ENCODE measurements at regions not wholly inside any gene's neighbourhood (a gene's known extent, or its start where the extent isn't known, plus 50 kb on each side); places are given as distances from the start of the nearest gene placed in this dataset.
A peak's percentile ranks its signal among the peaks of the same experiment; 100 is the strongest.
"Not testable (repeated sequence)": the region's sequence is repeated elsewhere in the genome, so short reads cannot be mapped to it uniquely, and the experiment has no call there.

GRCh38 chr6:118722829-118723813 lies 71.7 kb upstream of the CEP85L start:
- no peak for DNase-seq
- in situ Hi-C loops (cut with HindIII; ENCODE audit: low pct_ligation_motif_present, low pct_unique_long_range_greater_than_20kb, low sequenced_read_pairs), result no loop called here

- no peak for DNase-seq
- in situ Hi-C loops (cut with HindIII; ENCODE audit: low pct_ligation_motif_present, low pct_unique_long_range_greater_than_20kb, low sequenced_read_pairs), result no loop called here
Measured at GRCh38 chr6:118720125-118720473, 68.7 kb upstream of the CEP85L start.

GRCh38 chr6:118719351-118720124 lies 68.1 kb upstream of the CEP85L start:
- DNase-seq, result no peak

GRCh38 chr6:118718903-118719302 lies 67.5 kb upstream of the CEP85L start:
- DNase-seq, result no peak
- in situ Hi-C loops (cut with HindIII; ENCODE audit: low pct_ligation_motif_present, low pct_unique_long_range_greater_than_20kb, low sequenced_read_pairs), result no loop called here

More at GRCh38 chr6:118719351-118720124, 68.1 kb upstream of the CEP85L start:
- in situ Hi-C loops (cut with HindIII; ENCODE audit: low pct_ligation_motif_present, low pct_unique_long_range_greater_than_20kb, low sequenced_read_pairs), result no loop called here

- in situ Hi-C loops (cut with HindIII; ENCODE audit: low pct_ligation_motif_present, low pct_unique_long_range_greater_than_20kb, low sequenced_read_pairs), result no loop called here
- no peak for DNase-seq
Measured at GRCh38 chr6:118718297-118718696, 66.9 kb upstream of the CEP85L start.

- no peak for DNase-seq
- in situ Hi-C loops (cut with HindIII; ENCODE audit: low pct_ligation_motif_present, low pct_unique_long_range_greater_than_20kb, low sequenced_read_pairs), result no loop called here
Measured at GRCh38 chr6:118717106-118717505, 65.7 kb upstream of the CEP85L start.

- in situ Hi-C loops (cut with HindIII; ENCODE audit: low pct_ligation_motif_present, low pct_unique_long_range_greater_than_20kb, low sequenced_read_pairs); DNase-seq: not testable (repeated sequence)
Measured at GRCh38 chr6:118715907-118716306, 64.5 kb upstream of the CEP85L start.

GRCh38 chr6:118715376-118715775 lies 64.0 kb upstream of the CEP85L start:
- no peak for DNase-seq
- in situ Hi-C loops (cut with HindIII; ENCODE audit: low pct_ligation_motif_present, low pct_unique_long_range_greater_than_20kb, low sequenced_read_pairs), result no loop called here

GRCh38 chr6:118714756-118715155 lies 63.4 kb upstream of the CEP85L start:
- DNase-seq, result no peak
- in situ Hi-C loops (cut with HindIII; ENCODE audit: low pct_ligation_motif_present, low pct_unique_long_range_greater_than_20kb, low sequenced_read_pairs), result no loop called here

- in situ Hi-C loops (cut with HindIII; ENCODE audit: low pct_ligation_motif_present, low pct_unique_long_range_greater_than_20kb, low sequenced_read_pairs), result no loop called here
- no peak for DNase-seq
Measured at GRCh38 chr6:118712969-118713368, 61.6 kb upstream of the CEP85L start.

- in situ Hi-C loops (cut with HindIII; ENCODE audit: low pct_ligation_motif_present, low pct_unique_long_range_greater_than_20kb, low sequenced_read_pairs), result no loop called here
- DNase-seq, result no peak
Measured at GRCh38 chr6:118710616-118711015, 59.2 kb upstream of the CEP85L start.

GRCh38 chr6:118709859-118710350 lies 58.5 kb upstream of the CEP85L start:
- in situ Hi-C loops (cut with HindIII; ENCODE audit: low pct_ligation_motif_present, low pct_unique_long_range_greater_than_20kb, low sequenced_read_pairs), result no loop called here
- DNase-seq, result peak; percentile 74

- in situ Hi-C loops (cut with HindIII; ENCODE audit: low pct_ligation_motif_present, low pct_unique_long_range_greater_than_20kb, low sequenced_read_pairs), result no loop called here
- peak; percentile 4 for DNase-seq
Measured at GRCh38 chr6:118708744-118709143, 57.4 kb upstream of the CEP85L start.

GRCh38 chr6:118708055-118708454 lies 56.7 kb upstream of the CEP85L start:
- in situ Hi-C loops (cut with HindIII; ENCODE audit: low pct_ligation_motif_present, low pct_unique_long_range_greater_than_20kb, low sequenced_read_pairs), result no loop called here
- peak; percentile 42 for DNase-seq

GRCh38 chr6:118706702-118707101 lies 55.3 kb upstream of the CEP85L start:
- peak; percentile 94 for DNase-seq
- in situ Hi-C loops (cut with HindIII; ENCODE audit: low pct_ligation_motif_present, low pct_unique_long_range_greater_than_20kb, low sequenced_read_pairs), result no loop called here

- in situ Hi-C loops (cut with HindIII; ENCODE audit: low pct_ligation_motif_present, low pct_unique_long_range_greater_than_20kb, low sequenced_read_pairs), result no loop called here
- peak; percentile 83 for DNase-seq
Measured at GRCh38 chr6:118705544-118706491, 54.4 kb upstream of the CEP85L start.

GRCh38 chr6:118704915-118705314 lies 53.5 kb upstream of the CEP85L start:
- no peak for DNase-seq
- in situ Hi-C loops (cut with HindIII; ENCODE audit: low pct_ligation_motif_present, low pct_unique_long_range_greater_than_20kb, low sequenced_read_pairs), result no loop called here

GRCh38 chr6:118701260-118701659 lies 49.9 kb upstream of the CEP85L start:
- in situ Hi-C loops (cut with HindIII; ENCODE audit: low pct_ligation_motif_present, low pct_unique_long_range_greater_than_20kb, low sequenced_read_pairs); DNase-seq: not testable (repeated sequence)

All from ACHN (cell line).